Hepatic stellate cell (primary cell): ENCODE measurements at regions not wholly inside any gene's neighbourhood (a gene's known extent, or its start where the extent isn't known, plus 50 kb on each side); places are given as distances from the start of the nearest gene placed in this dataset.

Source experiments
- DNase-seq: peaks from one replicate; pipeline ENCODE4 v3.0.0; 2011; ENCODE audit warnings: low spot score

- no peak for DNase-seq
These were observed 460.5 kb upstream of the TRIB2 start for GRCh38 chr2:12256206-12256605.

GRCh38 chr2:12257476-12257875, 459.3 kb upstream of the TRIB2 start:
- no peak for DNase-seq

- no peak for DNase-seq
These were observed 457.2 kb upstream of the TRIB2 start for GRCh38 chr2:12259493-12259892.

GRCh38 chr2:12261986-12262680, 454.6 kb upstream of the TRIB2 start:
- no peak for DNase-seq

GRCh38 chr2:12262681-12263436, 453.9 kb upstream of the TRIB2 start:
- DNase-seq, result no peak

GRCh38 chr2:12263730-12264129, 453.0 kb upstream of the TRIB2 start:
- DNase-seq, result no peak

GRCh38 chr2:12264146-12264545, 452.6 kb upstream of the TRIB2 start:
- no peak for DNase-seq

- DNase-seq, result no peak
These were observed 451.1 kb upstream of the TRIB2 start for GRCh38 chr2:12265646-12266045.

- DNase-seq, result no peak
These were observed 449.7 kb upstream of the TRIB2 start for GRCh38 chr2:12267042-12267441.

GRCh38 chr2:12269041-12269972, 447.4 kb upstream of the TRIB2 start:
- no peak for DNase-seq

- no peak for DNase-seq
These were observed 445.7 kb upstream of the TRIB2 start for GRCh38 chr2:12270876-12271588.

- DNase-seq, result no peak
These were observed 445.1 kb upstream of the TRIB2 start for GRCh38 chr2:12271589-12271984.

- no peak for DNase-seq
These were observed 443.6 kb upstream of the TRIB2 start for GRCh38 chr2:12273111-12273510.

- DNase-seq, result no peak
These were observed 442.1 kb upstream of the TRIB2 start for GRCh38 chr2:12274591-12274990.

- no peak for DNase-seq
These were observed 439.3 kb upstream of the TRIB2 start for GRCh38 chr2:12277241-12278034.

- no peak for DNase-seq
These were observed 438.5 kb upstream of the TRIB2 start for GRCh38 chr2:12278217-12278750.

- no peak for DNase-seq
These were observed 433.7 kb upstream of the TRIB2 start for GRCh38 chr2:12282780-12283695.

- DNase-seq, result no peak
These were observed 432.7 kb upstream of the TRIB2 start for GRCh38 chr2:12284037-12284436.

- DNase-seq, result no peak
These were observed 432.2 kb upstream of the TRIB2 start for GRCh38 chr2:12284487-12284886.

- DNase-seq, result no peak
These were observed 430.4 kb upstream of the TRIB2 start for GRCh38 chr2:12286347-12286746.
